ENCODE measurements at regions not wholly inside any gene's neighbourhood (a gene's known extent, or its start where the extent isn't known, plus 50 kb on each side); places are given as distances from the start of the nearest gene placed in this dataset.

DNA sequence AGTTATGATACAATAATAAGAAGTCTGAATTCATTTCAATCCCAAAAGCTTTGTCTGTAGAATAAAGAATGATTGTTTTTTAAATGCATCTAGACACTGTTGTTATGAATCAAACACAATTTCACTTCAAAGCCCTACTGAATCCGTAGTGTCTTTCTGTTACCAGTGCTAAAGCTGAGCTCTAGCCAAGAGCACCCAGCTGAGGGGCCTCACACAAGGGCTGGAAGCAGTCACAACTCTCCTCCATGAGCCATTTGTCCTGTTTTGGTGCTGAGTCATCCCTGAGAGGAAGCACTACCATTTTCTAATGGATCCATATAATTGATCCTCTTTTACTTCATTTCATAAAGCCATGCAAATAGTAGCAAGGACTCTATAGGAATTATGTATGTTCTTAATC is 158.2 kb upstream of the ANKRD28 start:
- Histone ChIP-seq H3K4me3 (ENCODE audit: control extremely low read depth in 1 of 5, extremely low read depth in 1 of 5, insufficient read depth in 1 of 5, low read depth in 2 of 5, low read length in 4 of 5) (no peak overlapping the region), H2AFZ (ENCODE audit: insufficient read depth, low read depth, low read length, poor library complexity, severe bottlenecking) (no peak overlapping the region), H3K4me1 (ENCODE audit: control insufficient read depth in 2 of 2, insufficient read depth in 2 of 2, low read length in 2 of 2) (no peaks in the 10 kb centered on the region), H3K9ac (ENCODE audit: low read length) (no peak overlapping the region), H3K27ac (ENCODE audit: low read length in 2 of 2) (no peak overlapping the region), H3K9me3 (ENCODE audit: control extremely low read depth in 1 of 3, control insufficient read depth in 2 of 3, insufficient read depth in 1 of 3, low read length in 2 of 3) (no peaks in the 10 kb centered on the region), H3K27me3 (replicated peaks in 1 of 4; ENCODE audit: control extremely low read depth in 1 of 4, control insufficient read depth in 3 of 4, insufficient read depth in 4 of 4, low read length in 3 of 4) (no peaks in the 10 kb centered on the region), H3K79me2 (ENCODE audit: control insufficient read depth, insufficient read depth, low read length) (no peaks in the 10 kb centered on the region), H4K20me1 (ENCODE audit: control insufficient read depth, insufficient read depth, low read length, poor library complexity, severe bottlenecking) (no peaks in the 10 kb centered on the region), H3K4me2 (replicated peaks; ENCODE audit: low read depth, low read length, poor library complexity, severe bottlenecking) (no peak overlapping the region), H3K36me3 (replicated peaks in 1 of 2; ENCODE audit: control extremely low read depth in 1 of 2, control insufficient read depth in 1 of 2, extremely low read depth in 1 of 2, insufficient read depth in 2 of 2, low read length in 1 of 2) (no peaks in the 10 kb centered on the region)
- TF ChIP-seq, protein P1, sequence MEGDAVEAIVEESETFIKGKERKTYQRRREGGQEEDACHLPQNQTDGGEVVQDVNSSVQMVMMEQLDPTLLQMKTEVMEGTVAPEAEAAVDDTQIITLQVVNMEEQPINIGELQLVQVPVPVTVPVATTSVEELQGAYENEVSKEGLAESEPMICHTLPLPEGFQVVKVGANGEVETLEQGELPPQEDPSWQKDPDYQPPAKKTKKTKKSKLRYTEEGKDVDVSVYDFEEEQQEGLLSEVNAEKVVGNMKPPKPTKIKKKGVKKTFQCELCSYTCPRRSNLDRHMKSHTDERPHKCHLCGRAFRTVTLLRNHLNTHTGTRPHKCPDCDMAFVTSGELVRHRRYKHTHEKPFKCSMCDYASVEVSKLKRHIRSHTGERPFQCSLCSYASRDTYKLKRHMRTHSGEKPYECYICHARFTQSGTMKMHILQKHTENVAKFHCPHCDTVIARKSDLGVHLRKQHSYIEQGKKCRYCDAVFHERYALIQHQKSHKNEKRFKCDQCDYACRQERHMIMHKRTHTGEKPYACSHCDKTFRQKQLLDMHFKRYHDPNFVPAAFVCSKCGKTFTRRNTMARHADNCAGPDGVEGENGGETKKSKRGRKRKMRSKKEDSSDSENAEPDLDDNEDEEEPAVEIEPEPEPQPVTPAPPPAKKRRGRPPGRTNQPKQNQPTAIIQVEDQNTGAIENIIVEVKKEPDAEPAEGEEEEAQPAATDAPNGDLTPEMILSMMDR (IDR thresholded peaks at IDR 0.05), result no peak
- TF ChIP-seq EZH2 (IDR thresholded peaks at IDR 0.05; ENCODE audit: borderline replicate concordance, insufficient read depth, low read depth, low read length, poor library complexity, severe bottlenecking), result no peak
- ChIA-PET POLR2A (no interaction called here), CTCF (no interaction called here)
- H3K9me3 Mint-ChIP-seq (ENCODE audit: insufficient read depth), result no peaks in the 10 kb centered on the region
- DNase-seq (no peak), ATAC-seq (ENCODE audit: low read depth) (no peak)
- 75% methylated on average over 1 of the region's 1 CpG for WGBS (ENCODE audit: insufficient coverage)
- intact Hi-C loops (cut with micrococcal nuclease), result no loop called here
- no peak overlapping the region for H3K4me3 Mint-ChIP-seq
- no peak overlapping the region for H3K27ac Mint-ChIP-seq
- no peaks in the 10 kb centered on the region for H3K4me1 Mint-ChIP-seq
- H3K27me3 Mint-ChIP-seq, result no peaks in the 10 kb centered on the region

DNA sequence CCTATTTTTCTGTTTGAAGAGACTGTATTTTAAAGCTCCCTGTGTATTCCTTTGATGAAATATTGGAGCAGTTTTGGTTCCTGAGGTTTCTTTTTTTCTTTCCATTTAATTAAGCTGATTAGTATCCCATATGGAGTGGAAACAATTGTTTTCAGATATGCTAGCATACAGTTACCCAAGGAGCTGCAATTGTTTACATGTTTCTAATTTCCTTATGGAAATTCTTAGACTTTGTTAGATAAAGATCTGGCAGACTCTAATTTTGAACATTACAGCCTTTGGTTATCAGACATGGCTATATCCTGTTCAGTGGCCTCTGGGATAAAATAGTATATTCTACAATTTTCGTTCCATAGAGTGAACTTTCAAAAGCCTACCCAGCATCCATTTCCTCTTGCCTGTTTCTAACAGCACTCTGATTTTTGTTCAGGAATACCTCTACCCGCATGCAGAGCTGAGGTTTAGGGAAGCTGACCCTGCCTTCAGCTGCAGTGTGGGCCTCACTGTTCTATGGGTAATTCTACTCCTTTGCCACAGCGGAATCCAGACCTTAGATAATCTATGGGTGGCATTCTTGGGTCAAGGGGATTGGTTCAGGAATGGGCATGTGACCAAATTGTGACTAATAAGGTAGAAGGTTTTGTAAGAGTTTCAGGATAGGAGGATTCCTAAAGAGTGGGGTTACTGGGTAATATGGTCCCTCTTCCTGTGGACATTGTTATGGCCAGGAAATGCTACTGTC is 161.1 kb upstream of the ANKRD28 start:
- POLR2A ChIA-PET, result no interaction called here
- H3K9ac ChIP-seq (ENCODE audit: low read length), result no peak overlapping the region
- H3K27me3 Mint-ChIP-seq, result no peaks in the 10 kb centered on the region
- ATAC-seq (ENCODE audit: low read depth) (no peak), DNase-seq (no peak)
- no peaks in the 10 kb centered on the region for H3K9me3 Mint-ChIP-seq (ENCODE audit: insufficient read depth)
- no peaks in the 10 kb centered on the region for H3K27me3 ChIP-seq (replicated peaks in 1 of 4; ENCODE audit: control extremely low read depth in 1 of 4, control insufficient read depth in 3 of 4, insufficient read depth in 4 of 4, low read length in 3 of 4)
- no peaks in the 10 kb centered on the region for H4K20me1 ChIP-seq (ENCODE audit: control insufficient read depth, insufficient read depth, low read length, poor library complexity, severe bottlenecking)
- no peaks in the 10 kb centered on the region for H3K79me2 ChIP-seq (ENCODE audit: control insufficient read depth, insufficient read depth, low read length)
- no peak for TF ChIP-seq EZH2 (IDR thresholded peaks at IDR 0.05; ENCODE audit: borderline replicate concordance, insufficient read depth, low read depth, low read length, poor library complexity, severe bottlenecking)
- TF ChIP-seq, protein P1 (IDR thresholded peaks at IDR 0.05), result no peak
- intact Hi-C loops (cut with micrococcal nuclease), result no loop called here
- H3K27ac ChIP-seq (ENCODE audit: low read length in 2 of 2), result no peak overlapping the region
- WGBS (ENCODE audit: insufficient coverage), result no CpG with 5 or more reads among the region's 3 CpGs
- H3K9me3 ChIP-seq (ENCODE audit: control extremely low read depth in 1 of 3, control insufficient read depth in 2 of 3, insufficient read depth in 1 of 3, low read length in 2 of 3), result no peaks in the 10 kb centered on the region
- CTCF ChIA-PET, result no interaction called here
- H3K4me2 ChIP-seq (replicated peaks; ENCODE audit: low read depth, low read length, poor library complexity, severe bottlenecking), result no peak overlapping the region
- H3K4me3 ChIP-seq (ENCODE audit: control extremely low read depth in 1 of 5, extremely low read depth in 1 of 5, insufficient read depth in 1 of 5, low read depth in 2 of 5, low read length in 4 of 5), result no peak overlapping the region
- H3K36me3 ChIP-seq (replicated peaks in 1 of 2; ENCODE audit: control extremely low read depth in 1 of 2, control insufficient read depth in 1 of 2, extremely low read depth in 1 of 2, insufficient read depth in 2 of 2, low read length in 1 of 2), result no peaks in the 10 kb centered on the region
- H3K4me3 Mint-ChIP-seq, result no peak overlapping the region
- no peak overlapping the region for H3K27ac Mint-ChIP-seq
- H3K4me1 ChIP-seq (ENCODE audit: control insufficient read depth in 2 of 2, insufficient read depth in 2 of 2, low read length in 2 of 2), result no peaks in the 10 kb centered on the region
- H2AFZ ChIP-seq (ENCODE audit: insufficient read depth, low read depth, low read length, poor library complexity, severe bottlenecking), result no peak overlapping the region
- no peaks in the 10 kb centered on the region for H3K4me1 Mint-ChIP-seq
